HepG2 (cell line): ENCODE measurements at regions not wholly inside any gene's neighbourhood (a gene's known extent, or its start where the extent isn't known, plus 50 kb on each side); places are given as distances from the start of the nearest gene placed in this dataset.

Experiments
- ATAC-seq: fragments of 200-7000 bp; cut with Tn5 transposase; 3 replicates; pipeline ENCODE4 v1.9.1; 2020; ENCODE audit warnings: mild to moderate bottlenecking, moderate library complexity
- BruUV-seq: library from RNA; stranded (reverse); fragments of 400-500 nt; replicated peaks from 2 replicates; lab custom pipeline; 2021; lab: Mats Ljungman, UMichigan
- CTCF ChIA-PET: fragments of 300-600 bp; formaldehyde crosslinking; extraction: SDS; loops from one replicate; lab custom pipeline; 2021; ENCODE audit warnings: low total read pairs, inconsistent platforms, low intra/inter-chr PET ratio; lab: Yijun Ruan, JAX
- POLR2A ChIA-PET: fragments of 350-600 bp; sonication (Branson Sonifier 250); formaldehyde crosslinking; loops from one replicate; lab custom pipeline; 2020; ENCODE audit warnings: antibody characterized with exemption, inconsistent platforms; lab: Yijun Ruan, JAX
- DNase-seq: peaks from one replicate; pipeline ENCODE4 v3.0.0-alpha.2; 2015; ENCODE audit warnings: low spot score
- FAIRE-seq: peaks from 3 replicates; lab custom pipeline; 2011; peaks lifted over from hg19 to GRCh38; lab: Jason Lieb, UNC
- H2AFZ ChIP-seq: one replicate; pipeline ENCODE4 v1.6.1; 2011; ENCODE audit warnings: low read length, inconsistent platforms
- H3K27ac ChIP-seq: fragments of 300-600 bp; 3 replicates; pipeline ENCODE4 v1.8.0; 2011; ENCODE audit warnings: mixed run types, mild to moderate bottlenecking, mixed read lengths, low read length, inconsistent platforms; ENCODE audit not compliant: insufficient read depth; ENCODE audit errors: extremely low read length
- H3K27me3 ChIP-seq, 2 experiments: fragments of 200-600 bp in 1 of 2; 2 replicates in 1 of 2; 3 replicates in 1 of 2; pipeline versions ENCODE4 v1.6.0 to v1.8.0; 2011; ENCODE audit warnings: low read length in 2 of 2, mild to moderate bottlenecking in 2 of 2, moderate library complexity in 2 of 2, inconsistent platforms in 1 of 2; ENCODE audit not compliant: insufficient read depth in 2 of 2, control insufficient read depth in 1 of 2
- H3K36me3 ChIP-seq, 2 experiments: fragments of 200-600 bp in 1 of 2; replicated peaks in 1 of 2; 2 replicates in 1 of 2; 3 replicates in 1 of 2; pipeline versions ENCODE4 v1.5.1 to v1.8.0; 2011; ENCODE audit warnings: low read length in 2 of 2, inconsistent platforms in 1 of 2; ENCODE audit not compliant: insufficient read depth in 2 of 2, control insufficient read depth in 1 of 2
- H3K4me1 ChIP-seq: 2 replicates; pipeline ENCODE4 v1.5.1; 2012; ENCODE audit warnings: low read length, inconsistent platforms; ENCODE audit not compliant: insufficient read depth
- H3K4me2 ChIP-seq: 2 replicates; pipeline ENCODE4 v1.6.0; 2011; ENCODE audit warnings: low read depth, low read length, inconsistent platforms
- H3K4me3 ChIP-seq, 3 experiments: fragments of 200-600 bp in 1 of 3; sonication (generic), shearing (Covaris generic) in 1 of 3; replicated peaks in 1 of 3; 2 replicates each; pipeline ENCODE4 v1.5.1; 2011 to 2016; ENCODE audit warnings: low read length in 3 of 3, inconsistent platforms in 2 of 3, low read depth in 2 of 3, mild to moderate bottlenecking in 2 of 3, control low read depth in 1 of 3, mixed read lengths in 1 of 3; ENCODE audit not compliant: insufficient read depth in 1 of 3
- H3K79me2 ChIP-seq: one replicate; pipeline ENCODE4 v1.6.1; 2011; ENCODE audit warnings: low read length, inconsistent platforms; ENCODE audit not compliant: insufficient read depth
- H3K9ac ChIP-seq: 2 replicates; pipeline ENCODE4 v1.6.0; 2011; ENCODE audit warnings: mild to moderate bottlenecking, low read depth, low read length, inconsistent platforms; ENCODE audit not compliant: insufficient read depth
- H3K9me3 ChIP-seq: 2 replicates; pipeline ENCODE4 v1.5.1; 2012; ENCODE audit warnings: mild to moderate bottlenecking, low read length
- H4K20me1 ChIP-seq: 2 replicates; pipeline ENCODE4 v1.6.0; 2011; ENCODE audit warnings: inconsistent platforms, mild to moderate bottlenecking, low read length, moderate library complexity; ENCODE audit not compliant: insufficient read depth
- FOXJ3 ChIP-seq: sonication (generic); formaldehyde crosslinking; IDR thresholded peaks from 2 replicates; pipeline ENCODE4 v1.4.0; 2020; ENCODE audit warnings: missing genetic modification reagents, mild to moderate bottlenecking, borderline replicate concordance
- HOXA7 ChIP-seq: sonication (generic); formaldehyde crosslinking; IDR thresholded peaks from 2 replicates; pipeline ENCODE4 v1.8.1; 2022; ENCODE audit warnings: mild to moderate bottlenecking, missing genetic modification reagents, moderate library complexity
- IKZF1 ChIP-seq: fragments of 450-650 bp; IDR thresholded peaks from 2 replicates; pipeline ENCODE4 v1.7.1; 2016
- IRF2 ChIP-seq: IDR thresholded peaks from 2 replicates; pipeline ENCODE4 v1.6.1; 2018; ENCODE audit warnings: missing genetic modification reagents, missing compliant biosample characterization
- MED1 ChIP-seq: sonication (generic); formaldehyde crosslinking; IDR thresholded peaks from 2 replicates; pipeline ENCODE4 v1.4.0; 2020; ENCODE audit warnings: missing genetic modification reagents
- PCBP1 ChIP-seq: fragments of 200-400 bp; formaldehyde crosslinking; IDR thresholded peaks from 2 replicates; pipeline ENCODE4 v1.6.1; 2017; ENCODE audit warnings: mild to moderate bottlenecking, low read depth, low read length, borderline replicate concordance
- PHB2 ChIP-seq: fragments of 450-650 bp; IDR thresholded peaks from 2 replicates; pipeline ENCODE4 v1.6.1; 2018; ENCODE audit not compliant: partially characterized antibody
- REXO4 ChIP-seq: sonication (generic); formaldehyde crosslinking; IDR thresholded peaks from 2 replicates; pipeline ENCODE4 v1.8.0; 2022; ENCODE audit warnings: missing genetic modification reagents, mild to moderate bottlenecking, borderline replicate concordance
- RXRB ChIP-seq: IDR thresholded peaks from 2 replicates; pipeline ENCODE4 v1.6.1; 2016; ENCODE audit warnings: borderline replicate concordance, missing genetic modification reagents, missing compliant biosample characterization
- SIN3B ChIP-seq: fragments of 150-350 bp; IDR thresholded peaks from 2 replicates; pipeline ENCODE4 v1.6.1; 2014; ENCODE audit warnings: low read length
- TEAD2 ChIP-seq: sonication (generic); formaldehyde crosslinking; IDR thresholded peaks from 2 replicates; pipeline ENCODE4 v1.9.0; 2021; ENCODE audit warnings: missing genetic modification reagents
- ZFP1 ChIP-seq: IDR thresholded peaks from 2 replicates; pipeline ENCODE4 v1.6.1; 2016
- ZFP37 ChIP-seq: sonication (generic); formaldehyde crosslinking; IDR thresholded peaks from 2 replicates; pipeline ENCODE4 v1.4.0; 2020; ENCODE audit warnings: missing genetic modification reagents, borderline replicate concordance
- ZFP41 ChIP-seq: sonication (generic); formaldehyde crosslinking; IDR thresholded peaks from 2 replicates; pipeline ENCODE4 v1.4.0; 2020; ENCODE audit warnings: mild to moderate bottlenecking, missing genetic modification reagents, borderline replicate concordance
- ZNF263 ChIP-seq: sonication (generic); formaldehyde crosslinking; IDR thresholded peaks from 2 replicates; pipeline ENCODE4 v1.4.0; 2020; ENCODE audit warnings: missing genetic modification reagents
- WGBS: methylation state at CpG from one replicate; pipeline ENCODE4 v1.1.6; 2017; ENCODE audit warnings: low lambda C conversion rate; 5-methylcytosine and 5-hydroxymethylcytosine counted together
- in situ Hi-C: cut with HindIII; loops from 2 replicates; pipeline ENCODE4 v1.10.0; 2017; ENCODE audit warnings: low pct_unique_long_range_greater_than_20kb; ENCODE audit not compliant: extremely low pct_ligation_motif_present
- intact Hi-C: fragments of 100-400 bp; cut with micrococcal nuclease; formaldehyde crosslinking; loops from one replicate; pipeline ENCODE4 v1.10.0; 2022; ENCODE audit not compliant: unreplicated experiment
- TF ChIP-seq, protein P1 (sequence below): sonication (generic); formaldehyde crosslinking; IDR thresholded peaks from 2 replicates; pipeline ENCODE4 v1.5.1; 2020; ENCODE audit warnings: mild to moderate bottlenecking, moderate library complexity, missing genetic modification reagents
- TF ChIP-seq, protein P2 (sequence below): sonication (generic); formaldehyde crosslinking; IDR thresholded peaks from 2 replicates; pipeline ENCODE4 v1.5.0; 2020; ENCODE audit warnings: mild to moderate bottlenecking, missing genetic modification reagents
- TF ChIP-seq, protein P3 (sequence below): IDR thresholded peaks from 2 replicates; pipeline ENCODE4 v1.6.1; 2016; ENCODE audit warnings: missing compliant biosample characterization, missing genetic modification reagents, borderline replicate concordance

DNA sequence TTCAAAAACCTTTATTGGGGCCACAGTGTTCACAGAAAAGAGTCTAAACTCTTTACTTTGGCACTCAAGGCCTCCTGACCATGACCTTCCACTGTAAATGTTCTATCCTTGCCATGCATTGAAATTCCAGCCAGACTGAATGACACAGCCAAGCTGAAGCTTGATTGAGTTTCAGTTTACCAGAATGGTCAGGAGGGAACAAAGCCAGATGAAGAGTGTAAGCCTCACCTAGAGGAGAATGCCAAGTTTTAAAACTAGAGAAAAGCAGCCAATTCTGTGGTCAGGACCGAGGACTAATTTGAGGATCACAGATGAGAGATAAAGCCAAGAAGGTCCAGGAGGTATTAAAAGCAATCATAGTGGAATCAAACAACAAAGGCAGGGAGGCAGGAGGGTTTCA is 215.3 kb downstream of the KCNA4 start:
- no peaks in the 10 kb centered on the region for H3K79me2 ChIP-seq
- FAIRE-seq (no peak), ATAC-seq (no peak), DNase-seq (no peak)
- WGBS = 5% methylated on average over 1 of the region's 1 CpG
- in situ Hi-C loops = no loop called here
- no peak for TF ChIP-seq SIN3B
- TF ChIP-seq REXO4 (CRISPR knock-in tag) = no peak
- H3K9ac ChIP-seq = no peak overlapping the region
- POLR2A ChIA-PET = no interaction called here
- H3K27ac ChIP-seq = no peak overlapping the region
- H3K4me1 ChIP-seq = no peaks in the 10 kb centered on the region
- H2AFZ ChIP-seq = no peak overlapping the region
- intact Hi-C loops = no loop called here
- no peaks in the 10 kb centered on the region for H4K20me1 ChIP-seq
- no peak overlapping the region for H3K4me2 ChIP-seq
- H3K4me3 ChIP-seq = no peak overlapping the region
- H3K9me3 ChIP-seq = peaks cover 56% of the 10 kb centered on the region
- H3K36me3 ChIP-seq = no peaks in the 10 kb centered on the region
- CTCF ChIA-PET = no interaction called here
- BruUV-seq = no TSS peak
- no peaks in the 10 kb centered on the region for H3K27me3 ChIP-seq

DNA sequence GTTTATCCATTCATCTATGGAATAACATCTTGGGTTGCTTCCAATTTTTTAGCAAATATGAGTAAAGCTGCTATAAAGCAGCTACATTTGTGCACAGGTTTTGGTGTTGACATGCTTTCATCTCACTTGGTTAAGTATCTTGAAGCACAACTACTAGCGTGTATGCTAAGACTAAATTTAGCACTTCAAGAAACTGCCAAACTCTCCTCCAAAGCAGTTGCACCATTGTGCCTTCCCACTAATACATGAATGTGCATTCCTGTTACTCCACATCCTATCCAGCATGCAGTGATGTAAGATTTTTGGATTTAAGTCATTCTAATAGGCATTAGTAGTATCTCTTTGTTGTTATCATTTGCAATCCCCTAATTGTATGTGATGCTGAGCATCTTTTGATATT is 230.7 kb downstream of the KCNA4 start:
- ATAC-seq = no peak
- Histone ChIP-seq H2AFZ (no peak overlapping the region), H3K4me1 (no peaks in the 10 kb centered on the region), H3K36me3 (no peaks in the 10 kb centered on the region), H3K4me2 (no peak overlapping the region), H3K27ac (no peak overlapping the region), H3K79me2 (no peaks in the 10 kb centered on the region), H4K20me1 (no peaks in the 10 kb centered on the region), H3K9me3 (peaks cover 60% of the 10 kb centered on the region), H3K4me3 (no peak overlapping the region), H3K27me3 (no peaks in the 10 kb centered on the region), H3K9ac (no peak overlapping the region)
- CTCF ChIA-PET = no interaction called here
- DNase-seq = no peak
- no peak for FAIRE-seq
- 0% methylated on average over 1 of the region's 1 CpG for WGBS
- BruUV-seq = no TSS peak
- no peak for TF ChIP-seq MED1 (CRISPR knock-in tag)
- TF ChIP-seq, protein P1, sequence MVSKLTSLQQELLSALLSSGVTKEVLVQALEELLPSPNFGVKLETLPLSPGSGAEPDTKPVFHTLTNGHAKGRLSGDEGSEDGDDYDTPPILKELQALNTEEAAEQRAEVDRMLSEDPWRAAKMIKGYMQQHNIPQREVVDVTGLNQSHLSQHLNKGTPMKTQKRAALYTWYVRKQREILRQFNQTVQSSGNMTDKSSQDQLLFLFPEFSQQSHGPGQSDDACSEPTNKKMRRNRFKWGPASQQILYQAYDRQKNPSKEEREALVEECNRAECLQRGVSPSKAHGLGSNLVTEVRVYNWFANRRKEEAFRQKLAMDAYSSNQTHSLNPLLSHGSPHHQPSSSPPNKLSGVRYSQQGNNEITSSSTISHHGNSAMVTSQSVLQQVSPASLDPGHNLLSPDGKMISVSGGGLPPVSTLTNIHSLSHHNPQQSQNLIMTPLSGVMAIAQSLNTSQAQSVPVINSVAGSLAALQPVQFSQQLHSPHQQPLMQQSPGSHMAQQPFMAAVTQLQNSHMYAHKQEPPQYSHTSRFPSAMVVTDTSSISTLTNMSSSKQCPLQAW = no peak
- TF ChIP-seq ZFP41 = no peak
- TF ChIP-seq ZFP1 = no peak
- TF ChIP-seq HOXA7 (CRISPR knock-in tag) = no peak
- TF ChIP-seq ZFP37 (CRISPR knock-in tag) = no peak
- no peak for TF ChIP-seq TEAD2 (CRISPR knock-in tag)
- no peak for TF ChIP-seq ZNF263
- TF ChIP-seq PCBP1 = no peak
- no peak for TF ChIP-seq IKZF1
- TF ChIP-seq, protein P2, sequence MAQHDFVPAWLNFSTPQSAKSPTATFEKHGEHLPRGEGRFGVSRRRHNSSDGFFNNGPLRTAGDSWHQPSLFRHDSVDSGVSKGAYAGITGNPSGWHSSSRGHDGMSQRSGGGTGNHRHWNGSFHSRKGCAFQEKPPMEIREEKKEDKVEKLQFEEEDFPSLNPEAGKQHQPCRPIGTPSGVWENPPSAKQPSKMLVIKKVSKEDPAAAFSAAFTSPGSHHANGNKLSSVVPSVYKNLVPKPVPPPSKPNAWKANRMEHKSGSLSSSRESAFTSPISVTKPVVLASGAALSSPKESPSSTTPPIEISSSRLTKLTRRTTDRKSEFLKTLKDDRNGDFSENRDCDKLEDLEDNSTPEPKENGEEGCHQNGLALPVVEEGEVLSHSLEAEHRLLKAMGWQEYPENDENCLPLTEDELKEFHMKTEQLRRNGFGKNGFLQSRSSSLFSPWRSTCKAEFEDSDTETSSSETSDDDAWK = no peak
- TF ChIP-seq, protein P3, sequence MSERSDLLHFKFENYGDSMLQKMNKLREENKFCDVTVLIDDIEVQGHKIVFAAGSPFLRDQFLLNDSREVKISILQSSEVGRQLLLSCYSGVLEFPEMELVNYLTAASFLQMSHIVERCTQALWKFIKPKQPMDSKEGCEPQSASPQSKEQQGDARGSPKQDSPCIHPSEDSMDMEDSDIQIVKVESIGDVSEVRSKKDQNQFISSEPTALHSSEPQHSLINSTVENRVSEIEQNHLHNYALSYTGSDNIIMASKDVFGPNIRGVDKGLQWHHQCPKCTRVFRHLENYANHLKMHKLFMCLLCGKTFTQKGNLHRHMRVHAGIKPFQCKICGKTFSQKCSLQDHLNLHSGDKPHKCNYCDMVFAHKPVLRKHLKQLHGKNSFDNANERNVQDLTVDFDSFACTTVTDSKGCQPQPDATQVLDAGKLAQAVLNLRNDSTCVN = no peak
- no peak for TF ChIP-seq IRF2
- no peak for TF ChIP-seq FOXJ3 (CRISPR knock-in tag)
- no peak for TF ChIP-seq RXRB (CRISPR knock-in tag)
- TF ChIP-seq PHB2 = no peak
- POLR2A ChIA-PET = no interaction called here
- in situ Hi-C loops (no loop called here), intact Hi-C loops (no loop called here)
